ENCODE measurements at regions not wholly inside any gene's neighbourhood (a gene's known extent, or its start where the extent isn't known, plus 50 kb on each side); places are given as distances from the start of the nearest gene placed in this dataset.

- no peak for DNase-seq (ENCODE audit: low read depth in 2 of 2)
Measured at GRCh38 chr5:142475102-142475513, 150.3 kb upstream of the SPRY4 start.

GRCh38 chr5:142474431-142475094 is 149.7 kb upstream of the SPRY4 start:
- DNase-seq (ENCODE audit: low read depth in 2 of 2) = no peak

GRCh38 chr5:142473038-142473437 is 148.2 kb upstream of the SPRY4 start:
- DNase-seq (ENCODE audit: low read depth in 2 of 2) = no peak

- DNase-seq (ENCODE audit: low read depth in 2 of 2) = peak; percentile 2 to 42
Measured at GRCh38 chr5:142472306-142472951, 147.6 kb upstream of the SPRY4 start.

- no peak for DNase-seq (ENCODE audit: low read depth in 2 of 2)
Measured at GRCh38 chr5:142466195-142466971, 141.6 kb upstream of the SPRY4 start.

- no peak for DNase-seq (ENCODE audit: low read depth in 2 of 2)
Measured at GRCh38 chr5:142465476-142465875, 140.7 kb upstream of the SPRY4 start.

GRCh38 chr5:142463904-142464303 is 139.1 kb upstream of the SPRY4 start:
- DNase-seq (ENCODE audit: low read depth in 2 of 2) = no peak

GRCh38 chr5:142461028-142461590 is 136.3 kb upstream of the SPRY4 start:
- DNase-seq (ENCODE audit: low read depth in 2 of 2) = no peak

- DNase-seq (ENCODE audit: low read depth in 2 of 2) = no peak
Measured at GRCh38 chr5:142459209-142459608, 134.4 kb upstream of the SPRY4 start.

GRCh38 chr5:142455856-142456255 is 131.0 kb upstream of the SPRY4 start:
- DNase-seq (ENCODE audit: low read depth in 2 of 2) = no peak

- DNase-seq (ENCODE audit: low read depth in 2 of 2) = no peak
Measured at GRCh38 chr5:142453932-142454331, 129.1 kb upstream of the SPRY4 start.

- DNase-seq (ENCODE audit: low read depth in 2 of 2) = no peak
Measured at GRCh38 chr5:142450419-142450818, 125.6 kb upstream of the SPRY4 start.

GRCh38 chr5:142447887-142448286 is 123.1 kb upstream of the SPRY4 start:
- no peak for DNase-seq (ENCODE audit: low read depth in 2 of 2)

GRCh38 chr5:142446960-142447279 is 122.1 kb upstream of the SPRY4 start:
- DNase-seq (ENCODE audit: low read depth in 2 of 2) = no peak

- no peak for DNase-seq (ENCODE audit: low read depth in 2 of 2)
Measured at GRCh38 chr5:142446131-142446959, 121.5 kb upstream of the SPRY4 start.

GRCh38 chr5:142445266-142445665 is 120.4 kb upstream of the SPRY4 start:
- DNase-seq (ENCODE audit: low read depth in 2 of 2) = no peak

- no peak for DNase-seq (ENCODE audit: low read depth in 2 of 2)
Measured at GRCh38 chr5:142441616-142442015, 116.8 kb upstream of the SPRY4 start.

GRCh38 chr5:142439207-142439860 is 114.5 kb upstream of the SPRY4 start:
- no peak for DNase-seq (ENCODE audit: low read depth in 2 of 2)

GRCh38 chr5:142438573-142438972 is 113.8 kb upstream of the SPRY4 start:
- no peak for DNase-seq (ENCODE audit: low read depth in 2 of 2)

GRCh38 chr5:142437563-142437962 is 112.7 kb upstream of the SPRY4 start:
- no peak for DNase-seq (ENCODE audit: low read depth in 2 of 2)

GRCh38 chr5:142435410-142436115 is 110.7 kb upstream of the SPRY4 start:
- no peak for DNase-seq (ENCODE audit: low read depth in 2 of 2)

Measured in activated CD8-positive, alpha-beta memory T cell treated with anti-CD3 and anti-CD28 coated beads for 4 hours (primary cell).